ENCODE measurements at regions not wholly inside any gene's neighbourhood (a gene's known extent, or its start where the extent isn't known, plus 50 kb on each side); places are given as distances from the start of the nearest gene placed in this dataset.
"Not testable (repeated sequence)": the region's sequence is repeated elsewhere in the genome, so short reads cannot be mapped to it uniquely, and the experiment has no call there.

DNA sequence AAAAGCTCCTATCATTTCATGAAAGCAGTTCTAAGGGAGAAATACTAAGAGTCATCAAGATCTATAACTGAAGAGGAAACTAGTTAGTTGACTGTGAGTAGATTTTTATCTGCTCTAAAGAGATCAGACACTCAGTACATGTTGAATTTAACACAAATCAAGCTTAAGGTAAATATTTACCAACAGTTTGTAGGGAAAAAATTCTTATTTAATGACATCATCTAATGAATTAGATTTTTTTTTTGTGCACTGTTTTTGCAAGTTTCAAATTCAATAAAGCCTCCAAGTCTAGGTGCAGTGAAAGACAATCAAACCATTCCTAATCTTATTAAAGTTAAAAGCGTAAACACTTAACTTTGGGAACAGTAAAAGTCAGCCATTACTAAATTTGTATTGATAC is 93.0 kb upstream of the PRKD1 start:
- CTCF ChIA-PET = no interaction called here
- no peaks in the 10 kb centered on the region for H3K4me1 Mint-ChIP-seq (ENCODE audit: low read depth, unreplicated experiment)
- no peak overlapping the region for H3K27ac Mint-ChIP-seq (ENCODE audit: unreplicated experiment)
- intact Hi-C loops (cut with micrococcal nuclease; ENCODE audit: unreplicated experiment) = loop anchor here (5.0 kb wide), 1 partner anchor 192 kb away; no protein-coding TSS in a partner anchor
- DNase-seq = no peak
- no peak overlapping the region for H3K4me3 Mint-ChIP-seq (ENCODE audit: low read depth, unreplicated experiment)
- H3K36me3 Mint-ChIP-seq (ENCODE audit: insufficient read depth, unreplicated experiment) = no peaks in the 10 kb centered on the region
- TF ChIP-seq, protein P1, sequence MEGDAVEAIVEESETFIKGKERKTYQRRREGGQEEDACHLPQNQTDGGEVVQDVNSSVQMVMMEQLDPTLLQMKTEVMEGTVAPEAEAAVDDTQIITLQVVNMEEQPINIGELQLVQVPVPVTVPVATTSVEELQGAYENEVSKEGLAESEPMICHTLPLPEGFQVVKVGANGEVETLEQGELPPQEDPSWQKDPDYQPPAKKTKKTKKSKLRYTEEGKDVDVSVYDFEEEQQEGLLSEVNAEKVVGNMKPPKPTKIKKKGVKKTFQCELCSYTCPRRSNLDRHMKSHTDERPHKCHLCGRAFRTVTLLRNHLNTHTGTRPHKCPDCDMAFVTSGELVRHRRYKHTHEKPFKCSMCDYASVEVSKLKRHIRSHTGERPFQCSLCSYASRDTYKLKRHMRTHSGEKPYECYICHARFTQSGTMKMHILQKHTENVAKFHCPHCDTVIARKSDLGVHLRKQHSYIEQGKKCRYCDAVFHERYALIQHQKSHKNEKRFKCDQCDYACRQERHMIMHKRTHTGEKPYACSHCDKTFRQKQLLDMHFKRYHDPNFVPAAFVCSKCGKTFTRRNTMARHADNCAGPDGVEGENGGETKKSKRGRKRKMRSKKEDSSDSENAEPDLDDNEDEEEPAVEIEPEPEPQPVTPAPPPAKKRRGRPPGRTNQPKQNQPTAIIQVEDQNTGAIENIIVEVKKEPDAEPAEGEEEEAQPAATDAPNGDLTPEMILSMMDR (IDR thresholded peaks at IDR 0.05; ENCODE audit: unreplicated experiment) = no peak
- no peaks in the 10 kb centered on the region for H3K27me3 Mint-ChIP-seq (ENCODE audit: unreplicated experiment)
- peaks cover 4% of the 10 kb centered on the region for H3K9me3 Mint-ChIP-seq (ENCODE audit: low read depth, unreplicated experiment)
- BruUV-seq (replicated peaks) = no TSS peak

DNA sequence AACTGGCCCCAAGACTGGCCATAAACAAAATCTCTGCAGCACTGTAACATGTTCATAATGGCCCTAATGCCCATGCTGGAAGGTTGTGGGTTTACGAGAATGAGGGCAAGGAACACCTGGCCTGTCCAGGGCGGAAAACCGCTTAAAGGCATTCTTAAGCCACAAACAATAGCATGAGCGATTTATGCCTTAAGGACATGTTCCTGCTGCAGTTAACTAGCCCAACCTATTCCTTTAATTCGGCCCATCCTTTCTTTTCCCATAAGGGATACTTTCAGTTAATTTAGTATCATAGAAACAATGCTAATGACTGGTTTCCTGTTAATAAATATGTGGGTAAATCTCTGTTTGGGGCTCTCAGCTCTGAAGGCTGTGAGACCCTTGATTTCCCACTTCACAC is 95.7 kb upstream of the PRKD1 start:
- intact Hi-C loops (cut with micrococcal nuclease; ENCODE audit: unreplicated experiment) = loop anchor here (5.0 kb wide), 1 partner anchor 189 kb away; no protein-coding TSS in a partner anchor
- H3K27ac Mint-ChIP-seq (ENCODE audit: unreplicated experiment); H3K36me3 Mint-ChIP-seq (ENCODE audit: insufficient read depth, unreplicated experiment); BruUV-seq (replicated peaks); H3K4me3 Mint-ChIP-seq (ENCODE audit: low read depth, unreplicated experiment); H3K4me1 Mint-ChIP-seq (ENCODE audit: low read depth, unreplicated experiment); CTCF ChIA-PET; H3K27me3 Mint-ChIP-seq (ENCODE audit: unreplicated experiment); H3K9me3 Mint-ChIP-seq (ENCODE audit: low read depth, unreplicated experiment); DNase-seq: not testable (repeated sequence)

DNA sequence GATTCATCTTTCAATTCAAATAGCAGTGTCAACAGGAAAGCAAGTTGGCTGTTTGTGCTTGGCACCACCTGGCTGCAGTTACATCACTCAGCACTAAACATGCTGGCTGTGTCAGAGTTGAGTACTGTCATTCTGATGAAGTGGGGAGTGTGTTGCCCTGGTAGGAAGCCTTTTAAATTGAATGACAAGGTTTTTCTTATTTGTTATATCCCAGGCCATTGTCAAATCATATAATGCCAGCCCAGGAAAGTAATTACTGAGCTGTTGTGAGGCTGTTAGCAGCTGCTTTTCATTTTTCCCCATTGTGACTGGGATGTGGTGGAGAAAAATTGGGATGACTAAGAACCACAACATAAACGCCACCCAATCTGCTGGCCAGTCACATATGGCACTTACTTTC is 106.5 kb upstream of the PRKD1 start:
- BruUV-seq (replicated peaks) = no TSS peak
- DNase-seq = no peak
- intact Hi-C loops (cut with micrococcal nuclease; ENCODE audit: unreplicated experiment) = no loop called here
- Mint-ChIP-seq H3K4me1 (ENCODE audit: low read depth, unreplicated experiment) (no peaks in the 10 kb centered on the region), H3K27me3 (ENCODE audit: unreplicated experiment) (no peaks in the 10 kb centered on the region), H3K4me3 (ENCODE audit: low read depth, unreplicated experiment) (no peak overlapping the region), H3K36me3 (ENCODE audit: insufficient read depth, unreplicated experiment) (no peaks in the 10 kb centered on the region), H3K9me3 (ENCODE audit: low read depth, unreplicated experiment) (no peaks in the 10 kb centered on the region), H3K27ac (ENCODE audit: unreplicated experiment) (no peak overlapping the region)
- CTCF ChIA-PET = no interaction called here
- TF ChIP-seq, protein P1 (IDR thresholded peaks at IDR 0.05; ENCODE audit: unreplicated experiment) = no peak

DNA sequence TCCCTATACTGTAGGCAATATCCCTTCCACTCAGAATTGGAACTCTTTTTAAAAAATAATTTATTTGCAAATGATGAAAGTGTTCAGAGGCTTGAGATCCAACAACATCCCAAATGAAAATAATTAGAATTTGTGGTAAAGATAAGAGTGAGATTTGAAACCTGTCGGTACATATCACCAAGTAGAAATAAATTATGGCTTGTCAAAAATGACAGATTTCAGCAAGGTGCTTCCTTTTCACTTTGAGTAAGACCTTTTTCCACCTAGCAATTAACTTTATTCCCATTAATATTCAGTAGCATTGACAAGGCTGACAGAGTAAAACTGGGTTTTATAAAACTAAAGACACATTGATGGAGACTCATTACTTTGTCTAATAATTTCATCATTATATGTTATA is 107.7 kb upstream of the PRKD1 start:
- no peak overlapping the region for H3K27ac Mint-ChIP-seq (ENCODE audit: unreplicated experiment)
- TF ChIP-seq, protein P1 (IDR thresholded peaks at IDR 0.05; ENCODE audit: unreplicated experiment) = no peak
- intact Hi-C loops (cut with micrococcal nuclease; ENCODE audit: unreplicated experiment) = no loop called here
- no peak for DNase-seq
- no peak overlapping the region for H3K4me3 Mint-ChIP-seq (ENCODE audit: low read depth, unreplicated experiment)
- BruUV-seq (replicated peaks) = no TSS peak
- CTCF ChIA-PET = no interaction called here
- H3K4me1 Mint-ChIP-seq (ENCODE audit: low read depth, unreplicated experiment) = no peaks in the 10 kb centered on the region
- H3K9me3 Mint-ChIP-seq (ENCODE audit: low read depth, unreplicated experiment) = no peaks in the 10 kb centered on the region
- H3K27me3 Mint-ChIP-seq (ENCODE audit: unreplicated experiment) = no peaks in the 10 kb centered on the region
- no peaks in the 10 kb centered on the region for H3K36me3 Mint-ChIP-seq (ENCODE audit: insufficient read depth, unreplicated experiment)

DNA sequence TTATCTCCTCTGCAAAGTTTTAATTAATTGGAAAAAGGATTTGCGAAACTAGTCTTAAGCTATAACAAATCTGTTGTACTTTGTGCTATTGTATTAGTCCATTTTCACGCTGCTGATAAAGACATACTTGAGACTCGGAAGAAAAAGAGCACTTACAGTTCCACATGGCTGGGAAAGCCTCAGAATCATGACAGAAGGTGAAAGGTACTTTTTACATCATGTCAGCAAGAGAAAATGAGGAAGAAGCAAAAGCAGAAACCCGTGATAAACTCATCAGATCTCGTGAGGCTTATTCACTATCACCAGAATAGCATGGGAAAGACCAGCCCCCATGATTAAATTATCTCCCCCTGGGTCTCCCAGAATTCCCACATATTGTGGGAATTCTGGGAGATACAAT is 118.1 kb upstream of the PRKD1 start:
- no peaks in the 10 kb centered on the region for H3K4me1 Mint-ChIP-seq (ENCODE audit: low read depth, unreplicated experiment)
- intact Hi-C loops (cut with micrococcal nuclease; ENCODE audit: unreplicated experiment) = no loop called here
- no peak overlapping the region for H3K4me3 Mint-ChIP-seq (ENCODE audit: low read depth, unreplicated experiment)
- CTCF ChIA-PET = no interaction called here
- H3K36me3 Mint-ChIP-seq (ENCODE audit: insufficient read depth, unreplicated experiment) = no peaks in the 10 kb centered on the region
- no peaks in the 10 kb centered on the region for H3K27me3 Mint-ChIP-seq (ENCODE audit: unreplicated experiment)
- DNase-seq = no peak
- TF ChIP-seq, protein P1 (IDR thresholded peaks at IDR 0.05; ENCODE audit: unreplicated experiment) = no peak
- no peak overlapping the region for H3K27ac Mint-ChIP-seq (ENCODE audit: unreplicated experiment)
- no TSS peak for BruUV-seq (replicated peaks)
- H3K9me3 Mint-ChIP-seq (ENCODE audit: low read depth, unreplicated experiment) = no peaks in the 10 kb centered on the region
